ENCODE measurements at regions not wholly inside any gene's neighbourhood (a gene's known extent, or its start where the extent isn't known, plus 50 kb on each side); places are given as distances from the start of the nearest gene placed in this dataset.

- H3K4me3 ChIP-seq (ENCODE audit: low read depth, low read length) = no peak overlapping the region
- TF ChIP-seq CTCF (IDR thresholded peaks at IDR 0.05; ENCODE audit: low read depth, low read length) = no peak
Measured at GRCh38 chr2:60273836-60274235, 279.6 kb downstream of the BCL11A start.

GRCh38 chr2:60271713-60272112, 281.7 kb downstream of the BCL11A start:
- TF ChIP-seq CTCF (IDR thresholded peaks at IDR 0.05; ENCODE audit: low read depth, low read length) = no peak
- H3K4me3 ChIP-seq (ENCODE audit: low read depth, low read length) = no peak overlapping the region

- TF ChIP-seq CTCF (IDR thresholded peaks at IDR 0.05; ENCODE audit: low read depth, low read length) = no peak
- no peak overlapping the region for H3K4me3 ChIP-seq (ENCODE audit: low read depth, low read length)
Measured at GRCh38 chr2:60271131-60271530, 282.3 kb downstream of the BCL11A start.

GRCh38 chr2:60268661-60269060, 284.8 kb downstream of the BCL11A start:
- TF ChIP-seq CTCF (IDR thresholded peaks at IDR 0.05; ENCODE audit: low read depth, low read length) = no peak
- no peak overlapping the region for H3K4me3 ChIP-seq (ENCODE audit: low read depth, low read length)

GRCh38 chr2:60268032-60268431, 285.4 kb downstream of the BCL11A start:
- H3K4me3 ChIP-seq (ENCODE audit: low read depth, low read length) = no peak overlapping the region
- TF ChIP-seq CTCF (IDR thresholded peaks at IDR 0.05; ENCODE audit: low read depth, low read length) = no peak

- H3K4me3 ChIP-seq (ENCODE audit: low read depth, low read length) = no peak overlapping the region
- no peak for TF ChIP-seq CTCF (IDR thresholded peaks at IDR 0.05; ENCODE audit: low read depth, low read length)
Measured at GRCh38 chr2:60267122-60267521, 286.3 kb downstream of the BCL11A start.

GRCh38 chr2:60262178-60262577, 291.3 kb downstream of the BCL11A start:
- H3K4me3 ChIP-seq (ENCODE audit: low read depth, low read length) = no peak overlapping the region
- TF ChIP-seq CTCF (IDR thresholded peaks at IDR 0.05; ENCODE audit: low read depth, low read length) = no peak

Measured in WI38 (cell line).